Mesenchymal stem cell (in vitro differentiated cells and primary cell): ENCODE measurements at regions not wholly inside any gene's neighbourhood (a gene's known extent, or its start where the extent isn't known, plus 50 kb on each side); places are given as distances from the start of the nearest gene placed in this dataset.

Experiments used
- DNase-seq: peaks from one replicate; pipeline ENCODE4 v3.0.0-alpha.2; 2013
- H2AFZ ChIP-seq: one replicate; pipeline ENCODE4 v1.6.1; 2013; ENCODE audit warnings: low read depth, mild to moderate bottlenecking, control low read depth, inconsistent platforms, low read length, moderate library complexity
- H2AK5ac ChIP-seq: 2 replicates; pipeline ENCODE4 v1.6.1; 2013; ENCODE audit warnings: low read length, moderate library complexity, mild to moderate bottlenecking, inconsistent platforms; ENCODE audit not compliant: severe bottlenecking
- H2BK120ac ChIP-seq: one replicate; pipeline ENCODE4 v1.6.1; 2013; ENCODE audit warnings: low read depth, mild to moderate bottlenecking, inconsistent platforms, low read length, moderate library complexity
- H2BK12ac ChIP-seq, 2 experiments: one replicate each; pipeline ENCODE4 v1.6.1; 2013; ENCODE audit warnings: inconsistent platforms in 2 of 2, low read length in 2 of 2, mild to moderate bottlenecking in 2 of 2, moderate library complexity in 2 of 2, control low read depth in 1 of 2
- H2BK15ac ChIP-seq: one replicate; pipeline ENCODE4 v1.6.1; 2013; ENCODE audit warnings: mild to moderate bottlenecking, low read depth, inconsistent platforms; ENCODE audit not compliant: poor library complexity, severe bottlenecking
- H2BK5ac ChIP-seq: 2 replicates; pipeline ENCODE4 v1.6.1; 2013; ENCODE audit warnings: low read depth, mild to moderate bottlenecking, low read length, control low read depth, inconsistent platforms; ENCODE audit not compliant: poor library complexity, severe bottlenecking
- H3K14ac ChIP-seq, 2 experiments: one replicate each; pipeline ENCODE4 v1.6.1; 2013; ENCODE audit warnings: inconsistent platforms in 2 of 2, low read length in 2 of 2, control low read depth in 1 of 2, mild to moderate bottlenecking in 1 of 2, moderate library complexity in 1 of 2
- H3K18ac ChIP-seq, 2 experiments: one replicate each; pipeline ENCODE4 v1.6.1; 2013; ENCODE audit warnings: inconsistent platforms in 2 of 2, low read length in 2 of 2, control low read depth in 1 of 2, low read depth in 1 of 2, mild to moderate bottlenecking in 1 of 2
- H3K23ac ChIP-seq, 2 experiments: one replicate each; pipeline ENCODE4 v1.6.1; 2013; ENCODE audit warnings: inconsistent platforms in 2 of 2, low read length in 2 of 2, mild to moderate bottlenecking in 2 of 2, moderate library complexity in 2 of 2, control low read depth in 1 of 2
- H3K27ac ChIP-seq: 2 replicates; pipeline ENCODE4 v1.5.1; 2013; ENCODE audit warnings: mild to moderate bottlenecking, moderate library complexity, low read length, control low read depth, inconsistent platforms; ENCODE audit not compliant: poor library complexity, severe bottlenecking
- H3K27me3 ChIP-seq, 2 experiments: 2 replicates each; pipeline versions ENCODE4 v1.6.1 to v1.7.0; 2013; ENCODE audit warnings: low read length in 2 of 2, mild to moderate bottlenecking in 2 of 2, moderate library complexity in 2 of 2, control low read depth in 1 of 2, inconsistent platforms in 1 of 2; ENCODE audit not compliant: control insufficient read depth in 1 of 2, insufficient read depth in 1 of 2
- H3K36me3 ChIP-seq, 2 experiments: 2 replicates each; pipeline versions ENCODE4 v1.6.1 to v1.7.0; 2013; ENCODE audit warnings: low read length in 2 of 2, control low read depth in 1 of 2, inconsistent platforms in 1 of 2, low read depth in 1 of 2, mild to moderate bottlenecking in 1 of 2; ENCODE audit not compliant: insufficient read depth in 2 of 2, control insufficient read depth in 1 of 2
- H3K4ac ChIP-seq, 2 experiments: one replicate each; pipeline ENCODE4 v1.6.1; 2013; ENCODE audit warnings: inconsistent platforms in 2 of 2, low read length in 2 of 2, mild to moderate bottlenecking in 2 of 2, moderate library complexity in 2 of 2, control low read depth in 1 of 2, low read depth in 1 of 2
- H3K4me1 ChIP-seq: 2 replicates; pipeline ENCODE4 v1.6.1; 2013; ENCODE audit warnings: low read depth, low read length, control low read depth; ENCODE audit not compliant: control insufficient read depth, insufficient read depth
- H3K4me2 ChIP-seq: 2 replicates; pipeline ENCODE4 v1.6.1; 2013; ENCODE audit warnings: low read length, mild to moderate bottlenecking, inconsistent platforms; ENCODE audit not compliant: poor library complexity, severe bottlenecking
- H3K4me3 ChIP-seq, 2 experiments: 2 replicates each; pipeline versions ENCODE4 v1.5.1 to v1.7.0; 2013; ENCODE audit warnings: low read length in 2 of 2, mild to moderate bottlenecking in 2 of 2, control low read depth in 1 of 2, low read depth in 1 of 2; ENCODE audit not compliant: insufficient read depth in 1 of 2
- H3K79me1 ChIP-seq: replicated peaks from 2 replicates; pipeline ENCODE4 v1.6.1; 2013; ENCODE audit warnings: mild to moderate bottlenecking, control low read depth, low read length, inconsistent platforms; ENCODE audit not compliant: poor library complexity, severe bottlenecking
- H3K9ac ChIP-seq: 2 replicates; pipeline ENCODE4 v1.7.0; 2013; ENCODE audit warnings: mild to moderate bottlenecking, low read length, moderate library complexity
- H3K9me3 ChIP-seq: 2 replicates; pipeline ENCODE4 v1.7.0; 2013; ENCODE audit warnings: mild to moderate bottlenecking, low read length; ENCODE audit not compliant: control insufficient read depth
- H4K8ac ChIP-seq: one replicate; pipeline ENCODE4 v1.6.1; 2013; ENCODE audit warnings: inconsistent platforms, mild to moderate bottlenecking, low read length, moderate library complexity
- H4K91ac ChIP-seq: one replicate; pipeline ENCODE4 v1.6.1; 2013; ENCODE audit warnings: mild to moderate bottlenecking, low read length, inconsistent platforms
- WGBS: methylation state at CpG from one replicate; pipeline ENCODE4 v1.1.7; 2013; ENCODE audit warnings: mixed read lengths; 5-methylcytosine and 5-hydroxymethylcytosine counted together

GRCh38 chr1:69479734-69480133 lies 88.0 kb upstream of the LRRC7 start:
- no peaks in the 10 kb centered on the region for H3K4me1 ChIP-seq
- no peak overlapping the region for H3K18ac ChIP-seq
- H3K23ac ChIP-seq, result no peak overlapping the region
- H3K4me2 ChIP-seq, result no peak overlapping the region
- H3K4ac ChIP-seq, result no peak overlapping the region
- no peaks in the 10 kb centered on the region for H3K79me1 ChIP-seq
- no peaks in the 10 kb centered on the region for H3K9me3 ChIP-seq
- no peak overlapping the region for H2BK120ac ChIP-seq
- no peaks in the 10 kb centered on the region for H3K27me3 ChIP-seq
- no peak overlapping the region for H2AFZ ChIP-seq
- no peak overlapping the region for H2BK5ac ChIP-seq
- H3K27ac ChIP-seq, result no peak overlapping the region
- H2BK12ac ChIP-seq, result no peak overlapping the region
- WGBS, result 71% methylated on average over 1 of the region's 1 CpG
- H4K91ac ChIP-seq, result no peak overlapping the region
- no peak overlapping the region for H4K8ac ChIP-seq
- H3K9ac ChIP-seq, result no peak overlapping the region
- no peak overlapping the region for H3K14ac ChIP-seq
- no peaks in the 10 kb centered on the region for H3K36me3 ChIP-seq
- H3K4me3 ChIP-seq, result no peak overlapping the region
- H2AK5ac ChIP-seq, result no peak overlapping the region
- DNase-seq, result no peak
- H2BK15ac ChIP-seq, result no peak overlapping the region

DNA sequence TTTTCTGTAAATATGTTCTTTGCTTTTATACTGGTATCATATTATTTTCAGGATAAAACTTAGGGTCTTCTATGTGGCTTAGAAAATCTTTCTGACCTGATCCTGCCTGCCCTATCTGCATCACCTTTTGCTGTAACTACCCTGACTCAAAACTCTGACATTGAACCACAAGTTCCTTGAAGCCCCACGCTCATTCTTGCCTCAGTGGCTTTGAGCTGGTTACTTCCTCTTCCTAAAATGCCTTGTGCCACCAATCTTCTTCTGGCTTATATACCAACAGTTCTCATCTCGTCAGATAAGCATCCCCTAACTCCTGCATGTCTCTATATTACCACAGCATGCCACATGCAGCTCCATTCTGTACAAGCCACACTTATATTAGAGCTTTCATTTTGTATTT lies 84.5 kb upstream of the LRRC7 start:
- no peak overlapping the region for H4K8ac ChIP-seq

DNA sequence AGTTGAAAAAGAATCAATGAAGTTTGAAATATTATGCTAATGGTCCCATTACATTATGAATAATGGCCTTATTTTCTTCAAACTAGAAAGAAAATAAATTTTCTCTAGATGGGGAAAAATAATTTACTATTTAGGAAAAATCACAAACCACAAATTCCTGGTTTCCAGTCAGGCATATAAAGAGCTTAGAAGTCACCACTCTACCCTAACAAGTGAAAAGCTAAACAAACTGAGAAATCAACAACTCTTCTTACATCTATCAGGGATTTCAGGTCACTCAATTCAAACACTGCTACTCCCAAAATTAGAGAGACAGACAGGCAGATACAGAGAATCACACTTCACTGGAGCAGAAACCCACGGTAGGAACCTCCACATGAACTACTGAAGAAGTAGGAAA lies 82.1 kb upstream of the LRRC7 start:
- Histone ChIP-seq H2BK5ac (no peak overlapping the region), H4K8ac (no peak overlapping the region), H2BK120ac (no peak overlapping the region), H3K4me1 (no peaks in the 10 kb centered on the region), H3K9ac (no peak overlapping the region), H3K79me1 (no peaks in the 10 kb centered on the region), H4K91ac (no peak overlapping the region), H3K18ac (no peak overlapping the region), H3K14ac (no peak overlapping the region), H3K9me3 (peaks cover 5% of the 10 kb centered on the region), H3K4me3 (no peak overlapping the region), H3K27ac (no peak overlapping the region), H3K23ac (no peak overlapping the region), H3K4me2 (no peak overlapping the region), H3K36me3 (no peaks in the 10 kb centered on the region), H2BK15ac (no peak overlapping the region), H2BK12ac (no peak overlapping the region), H3K4ac (no peak overlapping the region), H3K27me3 (no peaks in the 10 kb centered on the region), H2AK5ac (no peak overlapping the region), H2AFZ (no peak overlapping the region)
- WGBS, result no CpG with 5 or more reads among the region's 1 CpG
- DNase-seq, result no peak

More for the DNA sequence above, 84.5 kb upstream of the LRRC7 start:
- no peak overlapping the region for H3K4ac ChIP-seq
- H2AFZ ChIP-seq, result no peak overlapping the region
- no peaks in the 10 kb centered on the region for H3K27me3 ChIP-seq
- H2BK12ac ChIP-seq, result no peak overlapping the region
- H2BK15ac ChIP-seq, result no peak overlapping the region
- no peak overlapping the region for H4K91ac ChIP-seq
- H3K36me3 ChIP-seq, result no peaks in the 10 kb centered on the region
- H3K9me3 ChIP-seq, result peaks cover 4% of the 10 kb centered on the region
- 83% methylated on average over 2 of the region's 2 CpGs for WGBS
- no peak overlapping the region for H3K14ac ChIP-seq
- H3K9ac ChIP-seq, result no peak overlapping the region
- no peak overlapping the region for H3K4me2 ChIP-seq
- H2AK5ac ChIP-seq, result no peak overlapping the region
- no peak overlapping the region for H3K27ac ChIP-seq
- no peak for DNase-seq
- H3K4me1 ChIP-seq, result no peaks in the 10 kb centered on the region
- no peak overlapping the region for H3K4me3 ChIP-seq
- no peak overlapping the region for H2BK120ac ChIP-seq
- no peaks in the 10 kb centered on the region for H3K79me1 ChIP-seq
- no peak overlapping the region for H3K18ac ChIP-seq
- H3K23ac ChIP-seq, result no peak overlapping the region
- no peak overlapping the region for H2BK5ac ChIP-seq

- no peak overlapping the region for H3K14ac ChIP-seq
- no CpG with 5 or more reads among the region's 2 CpGs for WGBS
- no peak overlapping the region for H2BK15ac ChIP-seq
- H3K9me3 ChIP-seq, result peaks cover 5% of the 10 kb centered on the region
- no peaks in the 10 kb centered on the region for H3K36me3 ChIP-seq
- no peaks in the 10 kb centered on the region for H3K79me1 ChIP-seq
- H3K4me2 ChIP-seq, result no peak overlapping the region
- no peak overlapping the region for H2AK5ac ChIP-seq
- H4K91ac ChIP-seq, result no peak overlapping the region
- no peak overlapping the region for H3K4me3 ChIP-seq
- H2BK120ac ChIP-seq, result no peak overlapping the region
- H3K27ac ChIP-seq, result no peak overlapping the region
- no peaks in the 10 kb centered on the region for H3K4me1 ChIP-seq
- DNase-seq, result no peak
- H3K18ac ChIP-seq, result no peak overlapping the region
- H3K4ac ChIP-seq, result no peak overlapping the region
- no peaks in the 10 kb centered on the region for H3K27me3 ChIP-seq
- H3K23ac ChIP-seq, result no peak overlapping the region
- no peak overlapping the region for H4K8ac ChIP-seq
- no peak overlapping the region for H2BK5ac ChIP-seq
- H2AFZ ChIP-seq, result no peak overlapping the region
- H3K9ac ChIP-seq, result no peak overlapping the region
- H2BK12ac ChIP-seq, result no peak overlapping the region
Observed at GRCh38 chr1:69491416-69491815, 76.3 kb upstream of the LRRC7 start.
